ENCODE measurements at regions not wholly inside any gene's neighbourhood (a gene's known extent, or its start where the extent isn't known, plus 50 kb on each side); places are given as distances from the start of the nearest gene placed in this dataset.

DNA sequence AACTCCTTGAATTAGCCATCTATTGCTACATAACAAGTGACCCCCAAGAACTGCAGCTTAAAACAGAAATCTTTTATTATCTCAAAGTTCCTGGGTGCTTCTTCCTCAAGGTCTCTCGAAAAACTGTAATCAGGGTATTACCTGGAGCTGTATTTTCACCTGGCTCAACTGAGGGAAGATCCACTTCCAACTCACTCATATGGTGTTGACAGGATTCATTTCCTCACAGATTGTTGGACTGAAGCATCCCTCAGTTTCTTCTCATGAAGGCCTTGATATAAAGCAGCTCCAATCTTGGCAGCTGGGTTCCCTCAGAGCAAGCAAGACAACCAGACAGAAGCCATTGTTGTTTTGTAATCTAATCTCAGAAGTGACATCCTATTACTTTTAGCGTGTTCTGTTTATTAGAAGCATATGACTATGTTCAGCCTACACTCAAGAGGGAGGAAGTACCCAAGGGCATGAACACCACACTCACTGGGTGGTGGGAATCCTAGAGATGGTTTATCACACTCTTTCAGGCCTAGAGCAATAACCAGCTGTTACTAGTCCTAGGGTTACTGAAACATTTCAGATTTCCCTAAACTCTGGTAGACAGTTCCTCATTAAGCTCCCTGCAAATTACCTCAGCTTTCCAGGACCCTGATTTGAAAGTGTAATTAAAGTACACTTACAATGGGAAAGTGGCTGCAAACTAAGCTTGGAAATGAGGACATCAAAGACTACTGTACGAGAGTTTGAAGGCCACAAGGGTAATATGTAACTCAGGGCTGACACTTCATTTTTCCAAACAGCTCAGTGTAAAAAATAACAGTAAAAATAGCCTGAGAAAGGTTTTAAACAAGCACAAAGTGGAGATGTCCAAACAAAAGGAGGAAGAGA, 222.2 kb downstream of the SEC23A start:
- Mint-ChIP-seq H3K9me3 (no peaks in the 10 kb centered on the region), H3K4me1 (no peaks in the 10 kb centered on the region), H3K27me3 (ENCODE audit: insufficient read depth, low read depth) (peaks cover 5% of the 10 kb centered on the region), H3K27ac (no peak overlapping the region), H3K4me3 (no peak overlapping the region), H3K36me3 (no peaks in the 10 kb centered on the region)
- Histone ChIP-seq H3K9ac (no peak overlapping the region), H3K4me2 (no peak overlapping the region), H3K27me3 (no peaks in the 10 kb centered on the region), H3K27ac (no peak overlapping the region), H3K4me3 (no peak overlapping the region), H3K9me3 (ENCODE audit: low read depth) (no peaks in the 10 kb centered on the region), H3K79me2 (ENCODE audit: low read depth) (no peaks in the 10 kb centered on the region), H3K36me3 (no peaks in the 10 kb centered on the region), H3F3A (ENCODE audit: low read depth) (no peaks in the 10 kb centered on the region), H2AFZ (replicated peaks) (no peak overlapping the region), H4K20me1 (ENCODE audit: low read depth) (no peaks in the 10 kb centered on the region), H3K4me1 (no peaks in the 10 kb centered on the region)
- no peak for DNase-seq (ENCODE audit: low spot score)
- TF ChIP-seq EZH2phosphoT487 (IDR thresholded peaks at IDR 0.05) (no peak), EZH2 (IDR thresholded peaks at IDR 0.05) (no peak)
- TF ChIP-seq, protein P1, sequence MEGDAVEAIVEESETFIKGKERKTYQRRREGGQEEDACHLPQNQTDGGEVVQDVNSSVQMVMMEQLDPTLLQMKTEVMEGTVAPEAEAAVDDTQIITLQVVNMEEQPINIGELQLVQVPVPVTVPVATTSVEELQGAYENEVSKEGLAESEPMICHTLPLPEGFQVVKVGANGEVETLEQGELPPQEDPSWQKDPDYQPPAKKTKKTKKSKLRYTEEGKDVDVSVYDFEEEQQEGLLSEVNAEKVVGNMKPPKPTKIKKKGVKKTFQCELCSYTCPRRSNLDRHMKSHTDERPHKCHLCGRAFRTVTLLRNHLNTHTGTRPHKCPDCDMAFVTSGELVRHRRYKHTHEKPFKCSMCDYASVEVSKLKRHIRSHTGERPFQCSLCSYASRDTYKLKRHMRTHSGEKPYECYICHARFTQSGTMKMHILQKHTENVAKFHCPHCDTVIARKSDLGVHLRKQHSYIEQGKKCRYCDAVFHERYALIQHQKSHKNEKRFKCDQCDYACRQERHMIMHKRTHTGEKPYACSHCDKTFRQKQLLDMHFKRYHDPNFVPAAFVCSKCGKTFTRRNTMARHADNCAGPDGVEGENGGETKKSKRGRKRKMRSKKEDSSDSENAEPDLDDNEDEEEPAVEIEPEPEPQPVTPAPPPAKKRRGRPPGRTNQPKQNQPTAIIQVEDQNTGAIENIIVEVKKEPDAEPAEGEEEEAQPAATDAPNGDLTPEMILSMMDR (IDR thresholded peaks at IDR 0.05): no peak

DNA sequence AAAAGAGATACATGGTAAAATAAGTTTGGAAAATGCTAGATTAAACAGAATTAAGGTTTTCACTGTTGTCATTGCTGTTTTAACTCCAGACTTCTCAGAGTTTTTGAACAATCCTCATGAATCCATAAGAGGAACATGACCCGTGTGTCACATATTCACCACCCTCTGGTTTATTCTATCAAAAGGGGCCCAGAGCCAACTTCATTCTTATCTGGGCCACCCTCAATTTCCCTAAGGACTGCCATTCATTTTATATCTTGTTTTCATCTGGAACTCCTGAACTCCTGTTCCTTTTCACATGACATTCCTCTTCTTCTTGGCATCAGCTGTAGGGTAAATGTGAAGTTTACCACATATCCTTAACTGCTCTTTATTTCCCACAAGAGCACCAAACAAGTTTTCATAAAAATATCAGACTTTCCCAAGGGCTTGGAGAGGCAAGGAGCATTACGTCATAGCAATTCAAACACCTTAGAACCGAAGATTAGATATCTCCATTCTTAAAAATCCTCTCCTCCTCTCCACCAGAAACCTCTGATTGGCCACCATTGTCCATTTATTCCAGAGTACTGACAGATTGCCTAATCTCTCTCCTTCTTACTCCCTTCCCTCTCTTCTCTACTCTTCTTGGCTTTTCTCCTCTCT, 225.2 kb downstream of the SEC23A start:
- no peak overlapping the region for H3K4me3 Mint-ChIP-seq
- no peaks in the 10 kb centered on the region for H3K27me3 ChIP-seq
- no peaks in the 10 kb centered on the region for H3K4me1 Mint-ChIP-seq
- H3K4me2 ChIP-seq: no peak overlapping the region
- no peak overlapping the region for H3K9ac ChIP-seq
- no peak overlapping the region for H3K4me3 ChIP-seq
- no peak for DNase-seq (ENCODE audit: low spot score)
- H3K4me1 ChIP-seq: no peaks in the 10 kb centered on the region
- peaks cover 5% of the 10 kb centered on the region for H3K27me3 Mint-ChIP-seq (ENCODE audit: insufficient read depth, low read depth)
- H2AFZ ChIP-seq (replicated peaks): no peak overlapping the region
- no peaks in the 10 kb centered on the region for H3K9me3 Mint-ChIP-seq
- H3K79me2 ChIP-seq (ENCODE audit: low read depth): no peaks in the 10 kb centered on the region
- H3F3A ChIP-seq (ENCODE audit: low read depth): no peaks in the 10 kb centered on the region
- H3K36me3 ChIP-seq: no peaks in the 10 kb centered on the region
- no peak overlapping the region for H3K27ac ChIP-seq
- no peak for TF ChIP-seq EZH2 (IDR thresholded peaks at IDR 0.05)
- TF ChIP-seq, protein P1 (IDR thresholded peaks at IDR 0.05): no peak
- TF ChIP-seq EZH2phosphoT487 (IDR thresholded peaks at IDR 0.05): no peak
- no peaks in the 10 kb centered on the region for H3K9me3 ChIP-seq (ENCODE audit: low read depth)
- H4K20me1 ChIP-seq (ENCODE audit: low read depth): no peaks in the 10 kb centered on the region
- H3K36me3 Mint-ChIP-seq: no peaks in the 10 kb centered on the region
- no peak overlapping the region for H3K27ac Mint-ChIP-seq

DNA sequence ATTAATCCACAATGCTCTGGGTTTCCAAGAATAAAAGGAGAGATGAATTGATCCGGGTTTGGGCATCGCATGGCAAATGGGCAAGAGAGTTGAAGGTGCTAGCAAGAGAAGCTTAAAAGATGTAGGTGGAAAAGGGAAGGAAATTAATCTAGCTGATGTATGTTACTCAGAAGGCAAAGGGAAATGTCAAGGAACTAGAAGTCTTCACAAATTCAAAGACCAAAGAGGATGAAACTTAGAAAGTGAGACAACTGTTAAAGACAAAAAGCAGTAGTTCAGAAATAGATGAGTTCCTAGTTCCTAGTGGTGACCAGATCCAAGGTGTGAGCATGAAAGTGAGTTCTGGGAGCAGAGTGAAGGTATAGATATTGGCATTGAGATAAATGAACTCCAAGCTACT, 228.3 kb downstream of the SEC23A start:
- H3K79me2 ChIP-seq (ENCODE audit: low read depth): no peaks in the 10 kb centered on the region
- H3K27me3 ChIP-seq: no peaks in the 10 kb centered on the region
- no peak overlapping the region for H3K4me3 Mint-ChIP-seq
- no peaks in the 10 kb centered on the region for H3K4me1 ChIP-seq
- H4K20me1 ChIP-seq (ENCODE audit: low read depth): no peaks in the 10 kb centered on the region
- no peak overlapping the region for H3K4me2 ChIP-seq
- H3K36me3 ChIP-seq: no peaks in the 10 kb centered on the region
- TF ChIP-seq, protein P1 (IDR thresholded peaks at IDR 0.05): no peak
- H3K9ac ChIP-seq: no peak overlapping the region
- no peaks in the 10 kb centered on the region for H3K9me3 ChIP-seq (ENCODE audit: low read depth)
- H3K27ac ChIP-seq: no peak overlapping the region
- H3K4me3 ChIP-seq: no peak overlapping the region
- H3K27me3 Mint-ChIP-seq (ENCODE audit: insufficient read depth, low read depth): peaks cover 5% of the 10 kb centered on the region
- H3K4me1 Mint-ChIP-seq: no peaks in the 10 kb centered on the region
- no peaks in the 10 kb centered on the region for H3K9me3 Mint-ChIP-seq
- H3K27ac Mint-ChIP-seq: no peak overlapping the region
- no peaks in the 10 kb centered on the region for H3K36me3 Mint-ChIP-seq
- H2AFZ ChIP-seq (replicated peaks): no peak overlapping the region
- no peak for DNase-seq (ENCODE audit: low spot score)
- no peaks in the 10 kb centered on the region for H3F3A ChIP-seq (ENCODE audit: low read depth)

Data from neural progenitor cell (in vitro differentiated cells).